ENCODE measurements at regions not wholly inside any gene's neighbourhood (a gene's known extent, or its start where the extent isn't known, plus 50 kb on each side); places are given as distances from the start of the nearest gene placed in this dataset.

DNA sequence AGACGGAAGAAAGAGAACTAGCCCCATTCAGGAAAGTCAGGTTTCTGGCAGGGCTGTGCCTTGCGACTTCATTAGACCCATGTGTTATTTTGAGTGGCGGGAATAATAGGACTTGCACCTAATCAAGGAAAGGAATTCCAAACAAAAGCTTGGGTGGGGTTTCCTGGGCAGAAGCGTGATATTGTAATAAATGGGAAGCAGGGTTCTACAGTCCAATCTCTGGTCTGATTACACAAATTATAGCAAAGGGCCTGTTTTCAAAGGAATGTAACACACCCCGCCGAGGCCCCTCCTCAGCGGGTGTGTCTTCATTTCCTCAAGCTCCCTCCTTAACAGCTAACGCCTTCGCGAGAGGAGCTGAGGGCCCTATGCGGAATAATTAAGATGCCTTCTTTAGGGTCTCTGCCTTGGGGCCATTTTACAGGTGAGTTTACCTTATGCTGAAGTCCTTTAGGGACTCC, 396.0 kb upstream of the C2CD4B start:
- no peak for DNase-seq

DNA sequence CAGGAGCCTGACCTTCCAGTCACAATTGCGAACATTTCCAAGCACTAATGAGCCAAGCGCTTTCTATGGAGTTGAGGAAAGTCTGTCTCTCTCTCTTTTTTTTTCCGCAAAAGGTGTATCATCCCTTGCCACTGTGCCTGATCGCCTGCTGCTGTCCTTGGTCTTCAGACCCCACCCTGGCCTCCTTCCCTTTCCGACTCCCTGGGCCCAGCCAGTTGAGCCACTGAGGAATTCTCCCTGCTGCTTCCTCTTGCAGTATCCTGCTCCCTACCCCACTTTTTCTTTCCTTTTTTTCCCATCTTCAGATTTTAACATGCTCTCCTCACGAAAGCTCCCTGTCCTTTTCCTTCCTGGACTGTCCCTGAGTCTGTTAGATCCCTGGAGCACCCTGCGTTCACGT, 396.5 kb upstream of the C2CD4B start:
- no peak for DNase-seq

DNA sequence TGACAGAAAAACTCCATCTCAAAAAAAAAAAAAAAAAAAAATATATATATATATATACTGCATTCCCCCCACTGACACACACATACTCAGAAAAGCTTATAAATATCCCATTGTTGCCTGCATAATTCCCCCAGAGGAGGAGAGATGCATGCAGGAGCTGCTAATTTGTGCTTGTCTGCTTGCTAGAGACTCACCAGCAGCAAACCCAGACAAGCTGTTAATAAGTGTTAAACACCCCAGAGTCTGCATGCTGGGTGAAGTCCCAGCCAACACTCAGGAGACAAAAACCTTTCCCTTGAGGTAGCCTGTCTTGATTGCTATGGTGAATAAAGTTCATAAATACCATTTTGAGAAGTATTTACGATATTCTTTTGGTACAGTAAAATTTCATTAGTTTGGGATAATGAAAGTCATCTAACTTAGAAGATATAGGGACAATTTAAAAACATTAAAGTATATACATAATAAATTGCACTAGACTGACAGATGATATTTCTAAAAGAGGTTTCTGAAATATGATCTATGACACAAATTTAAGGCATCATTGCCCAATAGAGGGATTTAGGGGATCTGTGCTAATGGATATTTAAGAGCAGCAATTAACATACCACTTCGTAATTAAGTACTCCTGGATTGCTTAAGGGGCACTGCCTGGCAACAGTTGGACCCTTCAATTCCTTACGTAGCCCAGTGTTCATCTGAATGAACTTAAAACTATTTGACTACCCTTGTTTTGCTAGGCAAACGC, 400.0 kb upstream of the C2CD4B start:
- DNase-seq = no peak

DNA sequence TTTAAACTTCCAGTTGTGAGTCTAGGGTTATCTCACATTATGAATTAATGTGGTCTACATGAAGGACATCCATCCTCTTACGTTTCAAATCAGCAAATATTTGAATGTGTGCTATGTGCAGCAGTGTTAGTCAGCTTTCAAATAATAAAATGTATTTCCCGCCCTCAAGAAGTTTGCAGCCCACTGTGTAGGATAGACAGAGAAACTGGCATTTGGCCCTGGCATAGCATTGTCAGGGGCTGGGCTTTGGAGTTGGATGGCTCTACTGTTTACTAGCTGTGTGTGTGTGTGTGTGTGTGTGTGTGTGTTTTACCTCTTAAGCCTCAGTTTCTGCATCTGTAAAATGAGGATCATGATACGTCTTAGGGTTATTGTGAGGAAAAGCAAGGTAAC, 400.5 kb upstream of the C2CD4B start:
- no peak for DNase-seq

DNA sequence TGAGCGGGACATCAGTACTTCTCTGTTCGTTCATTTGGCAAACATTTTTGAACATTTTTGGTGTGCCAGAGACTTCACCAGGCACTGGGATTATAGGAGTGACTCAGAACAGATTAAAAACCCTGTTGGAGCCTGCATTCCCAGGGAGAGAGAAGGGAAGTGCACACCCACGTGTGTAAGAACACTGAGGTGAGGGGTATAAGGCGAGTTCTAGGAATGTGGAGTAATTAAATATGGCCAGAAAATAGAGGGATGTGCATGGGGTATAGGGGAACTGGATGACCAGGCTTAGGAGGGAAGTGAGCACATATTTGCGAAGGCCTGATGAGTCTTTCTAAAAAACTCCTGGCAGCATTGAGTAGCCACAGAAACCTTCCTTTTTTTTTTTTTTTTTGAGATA, 401.2 kb upstream of the C2CD4B start:
- peak; percentile 36 for DNase-seq

DNA sequence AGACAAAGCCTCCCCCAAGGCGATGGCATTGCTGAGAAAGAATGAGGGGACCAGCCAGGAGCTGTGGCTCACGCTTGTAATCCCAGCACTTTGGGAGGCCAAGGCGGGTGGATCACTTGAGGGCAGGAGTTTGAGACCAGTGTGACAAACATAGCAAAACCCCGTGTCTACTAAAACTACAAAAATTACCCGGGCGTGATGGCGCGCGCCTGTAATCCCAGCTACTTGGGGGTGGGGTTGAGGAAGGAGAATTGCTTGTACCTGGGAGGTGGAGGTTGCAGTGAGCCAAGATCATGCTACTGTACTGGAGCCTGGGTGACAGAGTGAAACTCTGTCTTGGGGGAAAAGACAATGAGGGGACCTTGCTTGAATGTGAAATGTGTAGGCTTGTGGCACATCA, 402.4 kb upstream of the C2CD4B start:
- DNase-seq = no peak

DNA sequence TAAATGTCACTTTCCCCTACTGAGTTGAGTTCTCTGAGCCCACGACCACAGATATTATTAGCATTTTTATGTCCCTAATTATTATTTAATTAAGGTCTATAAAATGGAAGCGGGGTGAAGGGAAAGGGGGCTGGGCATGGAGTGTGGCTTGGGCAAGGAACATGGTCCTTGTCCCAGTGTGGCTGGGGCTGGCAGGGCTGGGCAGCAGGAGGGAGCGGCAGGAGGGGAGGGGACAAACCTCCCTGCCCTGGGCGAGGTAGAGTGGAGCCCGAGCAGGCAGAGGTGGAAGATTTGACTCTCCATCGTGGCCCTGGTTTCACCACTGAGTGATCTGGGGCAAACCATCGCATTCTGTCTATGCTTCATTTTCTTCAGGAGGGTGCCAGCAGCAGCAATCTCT, 402.9 kb upstream of the C2CD4B start:
- no peak for DNase-seq

DNA sequence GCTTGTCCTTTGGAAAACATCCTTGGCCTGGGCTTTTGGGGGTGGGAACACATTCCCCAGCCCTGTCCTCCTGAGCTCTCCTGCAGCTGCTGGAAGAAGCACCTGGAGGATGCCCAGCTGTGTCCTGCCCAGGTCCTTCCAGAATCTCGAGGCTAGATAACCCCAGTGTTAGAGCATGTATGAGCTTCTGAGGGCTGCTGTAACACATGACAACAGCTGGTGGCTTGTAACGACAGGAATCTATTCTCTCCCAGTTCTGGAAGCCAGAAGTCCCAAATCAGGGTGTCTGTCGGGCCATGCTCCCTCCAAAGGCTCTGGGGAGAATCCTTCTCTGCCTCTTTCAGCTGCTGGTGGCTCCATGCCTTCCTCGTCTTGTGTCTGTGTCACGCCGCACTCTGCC, 403.6 kb upstream of the C2CD4B start:
- no peak for DNase-seq

DNA sequence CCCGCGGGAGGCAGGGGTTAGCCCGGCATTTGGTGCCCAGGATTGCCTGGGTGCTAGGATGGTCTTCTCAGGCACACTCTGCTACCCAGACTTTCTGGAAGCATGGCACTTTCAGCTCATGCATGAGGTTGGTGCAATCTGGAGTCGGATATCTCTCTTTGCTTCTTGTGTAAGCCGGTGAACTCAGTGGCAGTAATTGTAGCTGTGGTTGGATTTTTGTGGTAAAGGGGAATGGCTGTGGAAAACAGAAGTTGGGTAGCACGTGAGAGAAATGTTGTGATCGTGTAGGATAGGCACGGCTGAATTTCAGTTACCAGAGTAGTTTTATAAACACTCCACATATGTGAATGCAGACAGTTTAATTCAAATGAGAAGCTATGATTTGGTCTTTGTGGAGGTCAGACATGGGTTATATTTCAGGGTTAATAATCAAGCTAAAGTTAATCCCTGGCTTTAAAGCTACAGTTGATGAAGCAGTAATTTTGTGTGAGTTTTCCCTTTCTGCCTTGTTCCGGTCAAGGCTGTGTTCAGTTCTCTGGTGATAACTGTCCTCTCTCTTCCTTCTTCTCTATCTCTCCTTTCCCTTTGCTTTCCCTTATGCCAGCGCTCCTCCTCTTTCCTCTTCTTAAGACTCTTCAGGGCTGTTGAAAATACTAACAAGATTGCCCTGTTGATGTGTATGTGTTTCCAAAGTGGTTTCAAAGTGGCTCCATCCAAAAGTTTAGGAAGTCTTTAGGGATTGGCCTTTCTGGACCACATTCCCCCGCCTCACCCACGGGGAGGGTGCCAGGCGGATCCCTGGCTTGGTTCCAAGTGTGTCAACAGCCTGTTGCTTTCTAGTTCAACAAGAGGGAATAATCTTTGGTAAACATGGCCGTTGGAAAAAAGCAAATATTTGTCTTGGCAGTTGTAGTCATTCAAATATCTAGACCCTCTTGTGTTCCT, 404.6 kb upstream of the C2CD4B start:
- peak; percentile 85 for DNase-seq

DNA sequence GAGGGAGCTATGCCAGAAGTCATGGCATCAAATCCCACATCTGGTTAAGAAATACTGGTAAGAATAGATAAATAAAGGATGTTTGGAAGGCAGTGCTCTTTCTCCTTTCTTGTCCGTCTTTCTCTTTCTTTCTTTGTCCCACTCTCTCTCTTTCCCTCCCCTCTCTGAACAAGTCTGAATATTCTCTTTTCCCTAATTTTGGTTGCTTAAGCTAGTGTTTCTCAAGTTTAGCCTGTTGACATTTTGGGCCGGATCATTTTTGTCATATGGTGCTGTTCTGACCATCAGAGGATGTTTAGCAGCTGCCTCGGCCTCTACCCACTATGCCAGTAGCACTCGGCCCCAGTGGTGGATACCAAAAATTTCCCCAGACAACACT, 405.3 kb upstream of the C2CD4B start:
- DNase-seq = no peak

DNA sequence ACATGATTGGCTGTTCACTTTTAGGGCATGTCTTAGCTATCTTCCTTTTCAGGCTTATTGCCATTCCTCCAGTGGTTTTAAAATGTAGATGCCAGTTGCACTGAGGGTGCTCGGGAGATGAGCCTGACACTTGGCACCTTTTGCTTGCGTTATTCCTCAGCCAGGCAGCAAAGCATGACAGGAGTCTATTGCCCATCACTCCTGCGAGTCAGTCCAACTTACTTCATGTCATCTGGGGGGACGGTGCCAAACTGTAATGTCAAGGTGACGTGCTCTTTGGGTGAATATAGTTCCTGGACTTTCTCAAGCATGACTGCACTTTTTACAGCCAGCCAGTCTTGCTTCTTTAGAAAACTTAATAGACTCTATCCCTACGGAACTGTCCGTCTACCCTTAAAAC, 406.0 kb upstream of the C2CD4B start:
- no peak for DNase-seq

DNA sequence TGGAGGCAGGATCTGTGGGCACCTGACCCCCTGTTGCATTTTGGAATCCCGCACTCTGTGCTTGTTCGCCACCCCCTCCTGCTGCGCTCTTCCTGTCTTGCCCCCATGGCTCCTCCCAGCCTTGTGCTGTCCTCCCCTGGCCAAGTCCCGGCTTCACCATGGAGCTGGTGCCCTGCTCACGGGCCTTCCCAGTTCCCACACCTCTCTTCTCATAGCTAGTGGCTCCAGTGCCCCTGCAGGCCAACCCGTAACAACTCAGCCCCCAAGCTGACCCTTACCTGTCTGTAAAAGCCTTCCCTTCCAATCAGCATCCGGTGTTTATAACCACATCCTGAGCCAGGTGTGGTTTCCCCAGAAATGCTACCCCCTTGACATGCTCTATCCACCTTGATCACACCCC, 407.7 kb upstream of the C2CD4B start:
- DNase-seq = no peak

DNA sequence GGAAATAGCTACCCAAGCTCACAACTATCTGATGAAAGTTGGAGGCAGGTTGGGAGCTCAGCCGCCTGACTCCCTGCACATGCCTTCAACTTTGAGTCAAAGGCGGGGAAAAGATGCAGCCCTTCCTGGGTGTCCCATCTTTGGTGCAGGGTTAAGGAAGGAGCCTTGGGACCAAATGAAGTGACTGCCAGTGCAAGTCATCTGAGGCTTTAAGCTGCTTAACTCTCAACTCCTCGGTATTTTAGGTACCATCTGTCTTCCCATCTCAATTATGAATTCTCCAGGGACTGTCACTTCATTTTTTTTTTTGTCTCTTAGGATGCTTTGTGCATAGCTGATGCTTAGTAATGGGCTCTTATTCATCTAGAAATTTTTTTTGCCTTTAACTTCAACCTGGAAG, 408.8 kb upstream of the C2CD4B start:
- DNase-seq = no peak

DNA sequence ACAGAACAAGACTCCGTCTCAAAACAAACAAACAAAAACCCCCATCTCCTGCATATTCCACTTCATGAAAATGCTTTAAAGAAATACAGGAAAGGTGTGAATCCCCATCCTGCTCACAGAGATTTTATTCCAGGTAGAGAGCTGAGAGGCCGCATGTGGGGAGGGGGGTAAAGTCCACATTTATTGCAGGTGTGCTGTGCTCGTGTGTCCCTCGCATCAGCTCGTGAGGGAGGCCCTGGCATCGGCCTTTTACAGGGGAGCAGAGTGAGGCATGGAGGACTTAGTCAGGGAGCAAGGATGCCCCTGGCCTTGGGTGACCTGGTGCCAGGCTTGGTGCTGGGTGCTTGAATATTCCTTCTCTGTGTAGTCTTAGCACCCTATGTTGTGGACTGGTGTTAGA, 413.5 kb upstream of the C2CD4B start:
- DNase-seq = no peak

DNA sequence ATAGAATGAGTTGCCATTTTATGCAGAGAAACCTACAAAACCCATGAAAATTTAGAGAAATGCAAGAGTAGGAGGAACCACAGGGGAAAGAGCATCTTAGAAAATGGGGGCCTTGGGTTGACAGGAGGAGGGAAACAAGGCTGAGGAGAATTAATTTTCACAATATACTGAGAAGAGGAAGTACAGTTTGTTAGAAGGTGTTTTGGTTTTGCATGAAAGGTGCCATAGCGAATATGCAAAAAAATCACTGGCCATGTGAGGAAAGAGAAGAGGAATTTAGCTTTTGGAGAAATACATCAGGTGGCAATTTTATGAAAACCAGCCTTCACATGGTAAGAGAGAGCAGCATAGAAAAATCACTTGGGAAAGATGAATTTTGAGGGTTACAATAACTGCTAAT, 413.9 kb upstream of the C2CD4B start:
- DNase-seq = no peak

DNA sequence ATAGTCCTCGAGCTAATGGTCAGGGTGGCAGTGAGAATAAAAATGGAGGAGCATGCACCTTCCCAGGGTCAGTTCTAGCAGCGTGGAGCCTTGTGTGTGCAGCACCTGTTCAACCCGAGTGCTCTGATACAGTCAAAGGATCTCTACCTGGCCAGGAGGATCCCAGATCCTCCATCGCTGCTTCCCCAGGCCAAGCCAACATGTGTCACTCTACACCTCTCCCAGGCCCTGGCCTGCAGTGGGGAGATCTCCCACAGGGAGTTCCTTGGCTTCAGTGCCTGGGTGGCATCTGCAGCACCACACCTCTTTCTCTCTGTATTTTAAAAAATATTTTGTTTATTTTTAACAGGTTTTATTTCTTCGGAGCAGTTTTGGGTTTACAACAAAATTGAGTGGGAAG, 414.8 kb upstream of the C2CD4B start:
- no peak for DNase-seq

DNA sequence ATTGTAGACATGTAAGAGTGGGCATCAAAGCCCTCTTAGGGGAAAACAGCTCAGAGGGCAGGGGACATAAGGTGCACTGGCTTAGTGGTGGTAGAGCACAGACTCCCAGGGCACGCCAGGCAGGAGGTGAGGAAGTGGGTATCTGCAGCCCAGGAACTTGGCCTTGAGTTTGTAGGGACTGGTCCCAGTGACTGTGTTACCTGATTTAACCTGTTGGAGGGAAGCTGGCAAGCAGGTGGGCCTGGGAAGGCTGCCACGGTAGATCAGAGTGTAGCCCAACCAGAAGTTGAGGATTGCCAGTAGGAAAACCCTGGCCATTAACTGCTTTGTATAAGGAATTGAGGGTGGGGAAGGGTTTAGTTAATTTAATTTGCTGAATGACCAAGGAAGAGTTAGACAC, 417.5 kb upstream of the C2CD4B start:
- DNase-seq = no peak

DNA sequence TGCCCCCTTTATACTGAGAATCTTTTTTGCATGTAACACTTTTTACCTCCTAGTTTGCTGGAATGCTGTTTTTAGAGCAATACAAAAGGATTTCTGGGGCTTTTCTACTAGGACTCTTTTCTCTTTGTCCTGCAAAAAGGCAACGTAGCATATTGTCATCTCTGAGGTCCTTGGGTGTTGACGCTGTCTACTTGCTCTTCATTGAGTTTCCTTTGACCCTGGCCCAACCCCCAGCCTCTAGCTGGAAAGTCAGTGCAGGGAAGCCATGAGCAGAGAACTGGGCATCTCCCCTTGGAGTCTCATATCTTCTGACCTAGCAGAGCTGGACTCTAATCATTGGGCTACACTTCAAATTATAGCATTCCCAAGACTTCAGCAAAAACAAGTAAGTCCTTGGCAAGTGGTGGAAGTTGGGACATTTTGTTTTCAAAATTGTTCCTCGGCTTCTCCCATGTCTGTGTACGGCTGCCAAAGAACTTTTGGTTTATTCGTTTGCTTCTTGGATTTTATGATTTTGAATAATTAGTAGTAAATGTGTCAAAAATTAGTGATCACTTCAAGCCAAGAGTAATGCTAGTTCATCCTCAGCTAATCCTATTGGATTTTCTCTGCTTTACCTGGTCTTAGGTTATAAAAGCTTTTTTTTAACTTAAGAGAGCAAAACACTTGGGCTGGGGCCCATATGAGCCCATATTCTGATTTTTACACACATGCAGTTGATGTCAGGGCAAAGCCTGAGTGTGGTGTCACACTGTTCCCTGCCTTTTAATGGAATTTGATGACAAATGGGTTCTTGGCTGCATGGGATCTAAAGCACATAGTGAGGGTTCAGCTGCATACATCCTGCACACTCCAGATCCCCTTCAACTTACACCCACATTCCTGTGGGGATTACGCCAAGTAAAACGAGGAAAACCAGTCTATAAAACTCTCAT, 419.5 kb upstream of the C2CD4B start:
- no peak for DNase-seq

DNA sequence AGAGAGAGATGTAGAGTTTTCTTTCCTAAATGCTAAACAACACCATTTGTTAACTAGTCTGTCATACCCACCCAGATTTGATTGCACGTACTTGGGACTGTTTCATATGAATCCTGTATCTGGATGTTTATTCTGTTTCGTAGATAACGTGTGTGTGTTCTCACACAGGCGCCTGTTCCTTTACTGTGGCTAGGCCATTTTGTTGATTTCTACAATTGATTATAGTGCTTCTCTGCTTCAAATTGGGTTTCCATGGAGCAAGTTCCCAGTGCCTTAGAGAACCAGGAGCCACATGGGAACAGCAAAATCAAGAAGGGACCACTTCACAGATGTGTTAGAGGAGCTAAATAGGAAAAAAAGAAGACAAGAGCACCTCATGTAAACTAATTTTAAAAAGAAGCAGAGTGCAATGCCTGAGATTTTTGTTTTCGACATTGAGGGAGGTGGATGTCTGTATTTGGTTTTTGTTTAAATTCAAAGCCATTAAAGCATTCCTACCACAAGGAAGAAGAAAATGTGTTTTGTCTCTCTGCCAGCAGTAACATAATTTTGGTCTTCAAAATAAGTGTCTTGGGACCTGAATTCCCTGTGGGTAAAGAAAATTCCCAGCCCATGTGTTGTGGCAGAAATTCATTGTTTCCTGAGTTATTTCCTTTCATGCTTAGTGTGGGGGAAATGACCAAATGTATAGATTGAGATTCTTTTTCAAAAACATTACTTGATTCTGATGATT, 424.0 kb upstream of the C2CD4B start:
- peak; percentile 95 for DNase-seq

DNA sequence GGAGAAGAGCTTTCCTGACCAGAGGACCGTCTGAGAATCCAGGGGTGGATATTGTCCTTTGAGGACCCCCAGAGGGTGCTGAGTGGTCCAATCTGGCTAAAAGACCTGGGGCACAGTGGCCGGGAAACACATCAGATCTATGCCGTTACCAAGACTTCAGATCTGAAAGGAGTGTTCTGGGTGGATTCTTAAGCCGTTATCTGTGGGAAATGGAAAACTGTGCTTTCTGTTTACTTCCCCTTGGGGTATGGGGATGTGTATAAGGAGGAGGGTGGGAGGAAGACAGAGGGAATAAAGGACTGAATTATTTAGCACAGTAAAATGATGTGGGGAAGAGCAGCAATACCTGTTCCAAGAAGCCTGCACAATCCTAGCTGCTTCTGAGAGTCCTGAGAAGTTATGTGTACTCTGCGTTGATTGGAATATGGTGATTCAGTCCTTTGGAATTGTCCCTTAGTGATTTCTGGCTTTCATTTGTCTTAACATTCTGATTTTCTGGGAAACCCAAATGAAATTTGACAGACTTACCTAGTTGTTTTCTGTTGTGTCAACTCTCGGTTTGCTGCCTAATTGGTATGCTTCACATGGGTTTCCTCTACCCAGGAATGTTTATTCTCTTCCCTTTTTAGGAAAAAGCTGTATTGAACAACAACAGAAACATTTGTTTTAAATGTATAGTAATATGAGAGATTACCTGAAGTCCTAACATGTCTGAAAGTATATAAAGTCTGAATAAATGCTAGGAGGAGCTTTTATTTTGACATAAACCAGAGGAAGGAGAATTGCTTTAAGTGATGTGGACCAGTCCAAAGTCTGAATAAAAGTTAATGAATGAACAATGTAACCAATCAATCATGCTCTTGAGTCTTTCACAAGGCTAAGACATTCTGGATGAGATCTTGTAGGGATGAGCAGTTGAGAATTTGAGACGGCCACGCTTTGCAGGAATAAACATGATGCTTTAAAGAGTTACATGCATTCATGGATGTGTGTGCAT, 427.1 kb upstream of the C2CD4B start:
- peak; percentile 54 for DNase-seq

DNA sequence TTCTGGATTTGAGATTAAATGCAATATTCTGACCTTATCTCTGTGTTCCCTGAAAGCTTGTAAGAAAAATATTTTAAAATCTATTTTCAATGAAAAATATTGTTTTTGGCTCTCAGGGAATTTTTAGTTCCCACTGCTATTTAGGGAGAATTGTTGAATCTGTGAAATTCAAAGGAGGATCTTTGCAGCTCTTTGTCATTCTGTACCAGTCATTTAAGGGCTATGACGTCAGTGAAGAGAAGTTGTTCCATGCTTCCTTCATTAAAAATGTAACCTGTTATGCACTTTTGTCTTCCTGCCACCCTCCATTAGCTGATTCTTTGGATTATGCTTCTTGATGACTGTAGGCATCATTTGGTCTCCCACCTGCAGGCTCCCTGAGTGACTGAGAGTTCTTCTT, 427.8 kb upstream of the C2CD4B start:
- no peak for DNase-seq
